CD14-positive monocyte (primary cell): ENCODE measurements at regions not wholly inside any gene's neighbourhood (a gene's known extent, or its start where the extent isn't known, plus 50 kb on each side); places are given as distances from the start of the nearest gene placed in this dataset.
"Not testable (repeated sequence)": the region's sequence is repeated elsewhere in the genome, so short reads cannot be mapped to it uniquely, and the experiment has no call there.

Source experiments
- DNase-seq, 3 donors: peaks; one replicate each; pipeline ENCODE4 v3.0.0-alpha.2; 2011 to 2022
- H2AFZ ChIP-seq: 2 replicates; pipeline ENCODE4 v1.6.0; 2012; ENCODE audit warnings: mild to moderate bottlenecking, low read depth, low read length, inconsistent platforms; ENCODE audit not compliant: insufficient read depth, poor library complexity, severe bottlenecking
- H3K27ac ChIP-seq, 2 donors: 1 replicate in 1 of 2; 2 replicates in 1 of 2; pipeline ENCODE4 v1.5.1; 2012 to 2013; ENCODE audit warnings: low read length in 2 of 2, control low read depth in 1 of 2, inconsistent platforms in 1 of 2, low read depth in 1 of 2, mild to moderate bottlenecking in 1 of 2
- H3K27me3 ChIP-seq, 2 donors: one replicate each; pipeline versions ENCODE4 v1.6.0 to v1.6.1; 2011 to 2013; ENCODE audit warnings: low read length in 2 of 2; ENCODE audit not compliant: control insufficient read depth in 2 of 2, insufficient read depth in 2 of 2
- H3K36me3 ChIP-seq, 2 donors: replicated peaks in 1 of 2; 1 replicate in 1 of 2; 2 replicates in 1 of 2; pipeline versions ENCODE4 v1.5.1 to v1.6.1; 2012 to 2013; ENCODE audit warnings: low read length in 2 of 2, control low read depth in 1 of 2, inconsistent platforms in 1 of 2, mild to moderate bottlenecking in 1 of 2; ENCODE audit not compliant: insufficient read depth in 2 of 2, control insufficient read depth in 1 of 2
- H3K4me1 ChIP-seq, 2 donors: 1 replicate in 1 of 2; 2 replicates in 1 of 2; pipeline versions ENCODE4 v1.5.1 to v1.6.1; 2012 to 2013; ENCODE audit warnings: low read length in 2 of 2, control low read depth in 1 of 2, inconsistent platforms in 1 of 2, mild to moderate bottlenecking in 1 of 2, moderate library complexity in 1 of 2; ENCODE audit not compliant: insufficient read depth in 2 of 2, control insufficient read depth in 1 of 2
- H3K4me2 ChIP-seq: replicated peaks from 2 replicates; pipeline ENCODE3; 2012; ENCODE audit warnings: low read length, moderate library complexity, mild to moderate bottlenecking; ENCODE audit not compliant: poor library complexity, severe bottlenecking; ENCODE audit errors: extremely low read depth
- H3K4me3 ChIP-seq, 3 experiments: fragments of 200-600 bp in 1 of 3; sonication (generic) in 1 of 3; replicated peaks in 1 of 3; 1 replicate in 2 of 3; 2 replicates in 1 of 3; pipeline ENCODE4 v1.5.1; 2011 to 2013; ENCODE audit warnings: low read length in 3 of 3, mild to moderate bottlenecking in 3 of 3, control low read depth in 2 of 3, low read depth in 2 of 3, inconsistent platforms in 1 of 3, moderate library complexity in 1 of 3
- H3K79me2 ChIP-seq: 2 replicates; pipeline ENCODE4 v1.6.0; 2012; ENCODE audit warnings: mild to moderate bottlenecking, control low read depth, inconsistent platforms, low read length, moderate library complexity; ENCODE audit not compliant: insufficient read depth
- H3K9ac ChIP-seq: 2 replicates; pipeline ENCODE4 v1.6.0; 2017; ENCODE audit warnings: low read length, mild to moderate bottlenecking; ENCODE audit not compliant: insufficient read depth, poor library complexity, severe bottlenecking
- H3K9me3 ChIP-seq, 2 donors: replicated peaks in 1 of 2; 1 replicate in 1 of 2; 2 replicates in 1 of 2; pipeline versions ENCODE4 v1.5.1 to v1.6.1; 2012 to 2013; ENCODE audit warnings: low read length in 2 of 2, control low read depth in 1 of 2; ENCODE audit not compliant: control insufficient read depth in 1 of 2, insufficient read depth in 1 of 2
- H4K20me1 ChIP-seq: 2 replicates; pipeline ENCODE4 v1.6.0; 2012; ENCODE audit warnings: mild to moderate bottlenecking, low read length, control low read depth, moderate library complexity; ENCODE audit not compliant: insufficient read depth
- H3K27ac Mint-ChIP-seq, 7 donors: one replicate each; pipeline ENCODE4 v1.8.0; 2020; ENCODE audit warnings: mild to moderate bottlenecking in 7 of 7, mixed read lengths in 7 of 7, moderate library complexity in 6 of 7, inconsistent platforms in 2 of 7
- H3K27me3 Mint-ChIP-seq, 3 donors: one replicate each; pipeline ENCODE4 v1.8.0; 2021 to 2022; ENCODE audit warnings: low read depth in 3 of 3, mild to moderate bottlenecking in 3 of 3, mixed read lengths in 3 of 3, moderate library complexity in 3 of 3, inconsistent platforms in 1 of 3
- H3K36me3 Mint-ChIP-seq, 2 donors: one replicate each; pipeline ENCODE4 v1.8.0; 2020; ENCODE audit warnings: mixed read lengths in 2 of 2, inconsistent platforms in 1 of 2, mild to moderate bottlenecking in 1 of 2
- H3K4me1 Mint-ChIP-seq: one replicate; pipeline ENCODE4 v1.8.0; 2020; ENCODE audit warnings: mild to moderate bottlenecking, mixed read lengths
- H3K4me3 Mint-ChIP-seq, 2 donors: one replicate each; pipeline ENCODE4 v1.8.0; 2020; ENCODE audit warnings: mild to moderate bottlenecking in 2 of 2, mixed read lengths in 2 of 2, moderate library complexity in 1 of 2
- H3K9me3 Mint-ChIP-seq, 7 donors: one replicate each; pipeline ENCODE4 v1.8.0; 2020 to 2022; ENCODE audit warnings: mixed read lengths in 7 of 7, mild to moderate bottlenecking in 6 of 7, moderate library complexity in 6 of 7, inconsistent platforms in 2 of 7
- WGBS: methylation state at CpG from one replicate; pipeline ENCODE4 v1.1.5; 2013; ENCODE audit warnings: missing lambda C conversion rate; ENCODE audit not compliant: insufficient coverage; 5-methylcytosine and 5-hydroxymethylcytosine counted together
- intact Hi-C, 2 donors: fragments of 100-400 bp; cut with micrococcal nuclease; formaldehyde crosslinking; loops; one replicate each; pipeline versions ENCODE4 v1.15.0 to v1.15.1; 2023
- TF ChIP-seq, protein P1 (sequence below): fragments of 200-600 bp; IDR thresholded peaks from one replicate; pipeline ENCODE4 v1.8.0; 2022; ENCODE audit warnings: antibody characterized with exemption, mild to moderate bottlenecking

DNA sequence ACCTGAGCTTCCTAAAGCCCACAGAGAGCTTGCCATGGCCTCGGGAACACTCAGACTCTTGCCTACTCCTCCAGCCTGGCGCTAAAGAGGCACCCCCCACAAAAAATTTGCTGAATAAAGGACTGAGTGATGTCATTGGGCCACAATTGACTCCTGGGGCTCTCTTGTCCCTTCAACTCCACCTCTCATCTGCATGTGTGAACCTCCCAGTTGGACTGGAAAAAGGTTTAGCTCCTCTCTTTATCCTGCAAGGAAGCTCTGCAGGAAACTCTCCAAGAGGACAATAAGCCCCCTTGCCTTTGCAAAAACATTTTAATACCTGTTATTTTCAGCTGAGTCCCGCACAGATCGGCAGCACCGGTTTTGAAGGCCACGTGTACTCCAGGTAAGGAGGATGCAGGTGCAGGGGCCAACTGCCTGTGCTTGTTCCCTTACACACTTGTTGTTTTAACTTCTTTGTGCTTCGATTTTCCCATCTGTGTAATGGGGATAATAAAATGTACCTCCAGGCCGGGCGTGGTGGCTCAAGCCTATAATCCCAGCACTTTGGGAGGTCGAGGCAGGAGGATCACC is 107.3 kb downstream of the TFAP2C start:
- no peak overlapping the region for H3K27ac Mint-ChIP-seq

DNA sequence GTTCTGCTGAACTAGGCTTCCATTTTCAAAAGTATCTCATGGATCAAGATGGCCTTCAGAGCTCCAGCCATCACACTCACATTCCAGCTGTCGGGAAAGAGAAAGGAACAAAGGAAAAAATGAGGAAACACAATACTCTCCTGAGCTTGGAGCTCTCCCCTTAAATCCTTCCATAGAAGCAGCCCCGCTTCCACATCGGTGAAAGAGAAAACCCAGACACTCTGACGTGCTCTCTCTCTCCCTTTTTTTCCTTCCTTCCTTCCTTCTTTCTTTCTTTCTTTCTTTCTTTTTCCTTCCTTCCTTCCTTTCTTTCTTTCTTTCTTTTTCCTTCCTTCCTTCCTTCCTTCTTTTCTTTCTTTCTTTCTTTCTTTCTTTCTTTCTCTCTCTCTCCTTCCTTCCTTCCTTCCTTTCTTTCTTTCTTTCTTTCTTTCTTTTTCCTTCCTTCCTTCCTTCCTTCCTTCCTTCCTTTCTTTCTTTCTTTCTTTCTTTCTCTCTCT is 115.3 kb downstream of the TFAP2C start:
- H3K27me3 ChIP-seq, H3K4me3 ChIP-seq, intact Hi-C loops, H3K27ac ChIP-seq, H2AFZ ChIP-seq, DNase-seq, H3K79me2 ChIP-seq, H3K9me3 Mint-ChIP-seq, H3K27ac Mint-ChIP-seq, H4K20me1 ChIP-seq, H3K36me3 Mint-ChIP-seq, H3K9ac ChIP-seq, H3K4me2 ChIP-seq, H3K9me3 ChIP-seq, H3K36me3 ChIP-seq, H3K4me3 Mint-ChIP-seq, H3K4me1 ChIP-seq, H3K4me1 Mint-ChIP-seq: not testable (repeated sequence)
- H3K27me3 Mint-ChIP-seq: peaks cover 13 to 20% (median 13%) of the 10 kb centered on the region in 3 donors
- 98% methylated on average over 4 of the region's 4 CpGs for WGBS

More for the DNA sequence above, 107.3 kb downstream of the TFAP2C start:
- Mint-ChIP-seq H3K9me3 (peaks cover 0 to 8% (median 4%) of the 10 kb centered on the region in 7 donors), H3K27me3 (peaks cover 34 to 47% (median 38%) of the 10 kb centered on the region in 3 donors), H3K4me3 (no peak overlapping the region), H3K36me3 (no peaks in the 10 kb centered on the region), H3K4me1 (no peaks in the 10 kb centered on the region)
- TF ChIP-seq, protein P1, sequence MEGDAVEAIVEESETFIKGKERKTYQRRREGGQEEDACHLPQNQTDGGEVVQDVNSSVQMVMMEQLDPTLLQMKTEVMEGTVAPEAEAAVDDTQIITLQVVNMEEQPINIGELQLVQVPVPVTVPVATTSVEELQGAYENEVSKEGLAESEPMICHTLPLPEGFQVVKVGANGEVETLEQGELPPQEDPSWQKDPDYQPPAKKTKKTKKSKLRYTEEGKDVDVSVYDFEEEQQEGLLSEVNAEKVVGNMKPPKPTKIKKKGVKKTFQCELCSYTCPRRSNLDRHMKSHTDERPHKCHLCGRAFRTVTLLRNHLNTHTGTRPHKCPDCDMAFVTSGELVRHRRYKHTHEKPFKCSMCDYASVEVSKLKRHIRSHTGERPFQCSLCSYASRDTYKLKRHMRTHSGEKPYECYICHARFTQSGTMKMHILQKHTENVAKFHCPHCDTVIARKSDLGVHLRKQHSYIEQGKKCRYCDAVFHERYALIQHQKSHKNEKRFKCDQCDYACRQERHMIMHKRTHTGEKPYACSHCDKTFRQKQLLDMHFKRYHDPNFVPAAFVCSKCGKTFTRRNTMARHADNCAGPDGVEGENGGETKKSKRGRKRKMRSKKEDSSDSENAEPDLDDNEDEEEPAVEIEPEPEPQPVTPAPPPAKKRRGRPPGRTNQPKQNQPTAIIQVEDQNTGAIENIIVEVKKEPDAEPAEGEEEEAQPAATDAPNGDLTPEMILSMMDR: no peak
- no peaks in the 10 kb centered on the region for H3K4me1 ChIP-seq
- H3K27ac ChIP-seq: no peak overlapping the region
- intact Hi-C loops: no loop called here
- no peak overlapping the region for H2AFZ ChIP-seq
- WGBS: 0% methylated on average over 4 of the region's 10 CpGs
- no peak overlapping the region for H3K9ac ChIP-seq
- no peak overlapping the region for H3K4me2 ChIP-seq
- H3K36me3 ChIP-seq: no peaks in the 10 kb centered on the region
- no peaks in the 10 kb centered on the region for H4K20me1 ChIP-seq
- no peak overlapping the region for H3K4me3 ChIP-seq
- peaks cover 18 to 35% of the 10 kb centered on the region in 2 donors for H3K27me3 ChIP-seq
- H3K9me3 ChIP-seq: peaks cover 0 to 4% of the 10 kb centered on the region in 2 donors
- DNase-seq: no peak
- no peaks in the 10 kb centered on the region for H3K79me2 ChIP-seq
